K562 (cell line): ENCODE measurements at regions not wholly inside any gene's neighbourhood (a gene's known extent, or its start where the extent isn't known, plus 50 kb on each side); places are given as distances from the start of the nearest gene placed in this dataset.

Experiments
- ATAC-seq: fragments of 200-7000 bp; cut with Tn5 transposase; 3 replicates; pipeline ENCODE4 v1.9.1; 2020; ENCODE audit warnings: moderate library complexity
- BruUV-seq: library from RNA; stranded (reverse); fragments of 400-500 nt; replicated peaks from 2 replicates; lab custom pipeline; 2021; lab: Mats Ljungman, UMichigan
- CTCF ChIA-PET: fragments of 300-600 bp; formaldehyde crosslinking; extraction: SDS; loops from one replicate; lab custom pipeline; 2021; ENCODE audit warnings: low intra/inter-chr PET ratio; lab: Yijun Ruan, JAX
- POLR2A ChIA-PET: fragments of 300-600, 350-650 bp; sonication (Branson Sonifier 250); formaldehyde crosslinking; extraction: SDS; loops from one replicate; lab custom pipeline; 2021; ENCODE audit warnings: antibody characterized with exemption, inconsistent platforms; lab: Yijun Ruan, JAX
- DNase-seq, 4 experiments: peaks; one replicate each; pipeline versions ENCODE4 v3.0.0 to v3.0.0-alpha.2; 2011 to 2018; ENCODE audit warnings: low spot score in 3 of 4, mixed read lengths in 3 of 4; ENCODE audit errors: extremely low read depth in 1 of 4
- FAIRE-seq: peaks from 2 replicates; lab custom pipeline; 2011; peaks lifted over from hg19 to GRCh38; lab: Jason Lieb, UNC
- H2AFZ ChIP-seq: 2 replicates; pipeline ENCODE4 v1.6.0; 2011; ENCODE audit warnings: low read depth, low read length, control low read depth, inconsistent platforms
- H3K27ac ChIP-seq: fragments of 200-600 bp; 3 replicates; pipeline ENCODE4 v1.8.0; 2011; ENCODE audit warnings: low read depth, mild to moderate bottlenecking, control low read depth, inconsistent platforms, low read length, moderate library complexity, mixed read lengths; ENCODE audit errors: extremely low read depth
- H3K27me3 ChIP-seq, 2 experiments: fragments of 300-600 bp in 1 of 2; 2 replicates in 1 of 2; 3 replicates in 1 of 2; pipeline versions ENCODE4 v1.6.0 to v1.8.0; 2011; ENCODE audit warnings: inconsistent platforms in 2 of 2, low read length in 2 of 2, mild to moderate bottlenecking in 1 of 2, mixed read lengths in 1 of 2, moderate library complexity in 1 of 2; ENCODE audit not compliant: control insufficient read depth in 2 of 2, insufficient read depth in 2 of 2
- H3K36me3 ChIP-seq: fragments of 300-600 bp; 3 replicates; pipeline ENCODE4 v1.8.0; 2011; ENCODE audit warnings: mild to moderate bottlenecking, low read length, inconsistent platforms; ENCODE audit not compliant: control insufficient read depth, insufficient read depth
- H3K4me1 ChIP-seq, 2 experiments: fragments of 200-600 bp in 1 of 2; replicated peaks in 1 of 2; 2 replicates in 1 of 2; 3 replicates in 1 of 2; pipeline versions ENCODE4 v1.5.1 to v1.8.0; 2011; ENCODE audit warnings: inconsistent platforms in 2 of 2, low read length in 2 of 2, mild to moderate bottlenecking in 1 of 2, mixed read lengths in 1 of 2, moderate library complexity in 1 of 2; ENCODE audit not compliant: control insufficient read depth in 2 of 2, insufficient read depth in 2 of 2
- H3K4me2 ChIP-seq: 2 replicates; pipeline ENCODE4 v1.6.1; 2011; ENCODE audit warnings: low read length, control low read depth, inconsistent platforms, mixed read lengths; ENCODE audit not compliant: insufficient read depth
- H3K4me3 ChIP-seq: fragments of 200-600 bp; sonication (generic), shearing (Covaris generic); 2 replicates; pipeline ENCODE4 v1.5.1; 2016; ENCODE audit warnings: control low read depth, inconsistent platforms
- H3K79me2 ChIP-seq: fragments of 200-600 bp; 3 replicates; pipeline ENCODE4 v1.8.0; 2011; ENCODE audit warnings: low read length, inconsistent platforms; ENCODE audit not compliant: control insufficient read depth, insufficient read depth
- H3K9ac ChIP-seq, 2 experiments: 2 replicates each; pipeline versions ENCODE4 v1.6.0 to v1.6.1; 2011; ENCODE audit warnings: low read depth in 2 of 2, low read length in 2 of 2, control low read depth in 1 of 2, inconsistent platforms in 1 of 2, mild to moderate bottlenecking in 1 of 2, mixed read lengths in 1 of 2; ENCODE audit not compliant: insufficient read depth in 1 of 2
- H3K9me1 ChIP-seq: one replicate; pipeline ENCODE4 v1.6.0; 2011; ENCODE audit warnings: inconsistent platforms, mild to moderate bottlenecking, low read length, moderate library complexity; ENCODE audit not compliant: control insufficient read depth, insufficient read depth
- H3K9me3 ChIP-seq: replicated peaks from 2 replicates; pipeline ENCODE4 v1.5.1; 2011; ENCODE audit warnings: low read depth, low read length, inconsistent platforms; ENCODE audit not compliant: control insufficient read depth, insufficient read depth
- H4K20me1 ChIP-seq: replicated peaks from 2 replicates; pipeline ENCODE4 v1.6.1; 2011; ENCODE audit warnings: low read length, inconsistent platforms, mixed read lengths; ENCODE audit not compliant: control insufficient read depth, insufficient read depth
- JUN ChIP-seq, 2 experiments: sonication (generic) in 1 of 2; formaldehyde crosslinking in 1 of 2; IDR thresholded peaks; 2 replicates each; pipeline versions ENCODE4 v1.6.1 to v1.8.0; 2012 to 2022; ENCODE audit warnings: borderline replicate concordance in 2 of 2, mild to moderate bottlenecking in 2 of 2, improper control_type of control experiment in 1 of 2, low read depth in 1 of 2, low read length in 1 of 2, missing genetic modification reagents in 1 of 2
- RFX1 ChIP-seq: fragments of 450-650 bp; IDR thresholded peaks from 2 replicates; pipeline ENCODE4 v1.6.1; 2016; ENCODE audit warnings: mild to moderate bottlenecking, moderate library complexity
- WGBS: fragments of 100-300 bp; shearing (Covaris generic); methylation state at CpG from one replicate; pipeline ENCODE4 v1.1.6; 2016; ENCODE audit warnings: low coverage, mixed read lengths; ENCODE audit not compliant: insufficient coverage; ENCODE audit errors: missing lambda C conversion rate; 5-methylcytosine and 5-hydroxymethylcytosine counted together
- in situ Hi-C: fragments of 300-500 bp; cut with MboI; formaldehyde crosslinking; loops from 4 replicates; pipeline ENCODE4 v1.15.0; 2018; ENCODE audit warnings: inconsistent platforms, mixed read lengths
- intact Hi-C: fragments of 100-400 bp; cut with micrococcal nuclease; formaldehyde crosslinking; loops from 2 replicates; pipeline ENCODE4 v1.14.2; 2022
- TF ChIP-seq, protein P1 (sequence below): fragments of 250-450 bp; sonication (Bioruptor Pico); IDR thresholded peaks from 2 replicates; pipeline ENCODE4 v1.4.0; 2020; ENCODE audit warnings: mild to moderate bottlenecking, moderate library complexity

DNA sequence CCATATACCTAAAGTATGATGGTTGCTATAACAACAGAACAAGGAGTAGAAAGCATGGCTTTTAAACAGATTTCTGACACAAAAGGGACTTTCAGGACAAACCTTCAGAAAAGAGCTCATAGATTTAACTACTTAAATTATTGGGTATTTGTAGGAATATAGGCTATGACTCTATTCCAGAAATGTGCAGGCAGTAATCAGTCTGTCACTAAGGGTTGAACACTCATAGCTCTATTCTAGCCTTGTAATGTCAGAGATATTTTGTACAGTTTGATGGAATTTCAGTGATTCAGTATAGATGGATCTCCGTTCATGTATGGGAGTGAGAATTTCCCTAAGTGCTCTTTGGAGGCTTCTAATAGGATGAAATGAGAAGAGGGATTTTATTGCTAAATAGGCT, 82.8 kb downstream of the EXTL2 start:
- Histone ChIP-seq H3K9me3 (no peaks in the 10 kb centered on the region), H3K4me3 (no peak overlapping the region), H3K9ac (no peak overlapping the region), H3K9me1 (no peaks in the 10 kb centered on the region), H3K79me2 (no peaks in the 10 kb centered on the region), H4K20me1 (no peaks in the 10 kb centered on the region), H3K27me3 (no peaks in the 10 kb centered on the region), H2AFZ (no peak overlapping the region), H3K4me1 (peaks cover 0 to 15% of the 10 kb centered on the region in 2 experiments; a peak in 3 of 5 replicates), H3K36me3 (no peaks in the 10 kb centered on the region), H3K4me2 (no peak overlapping the region), H3K27ac (no peak overlapping the region)
- ATAC-seq (no peak), DNase-seq (no peak), FAIRE-seq (no peak)
- TF ChIP-seq RFX1, result peak; percentile 52
- TF ChIP-seq JUN (IDR thresholded peaks at IDR 0.05; ENCODE audit: borderline replicate concordance, low read depth, low read length), result no peak
- TF ChIP-seq JUN (CRISPR knock-in tag; IDR thresholded peaks at IDR 0.05; ENCODE audit: borderline replicate concordance), result no peak
- TF ChIP-seq, protein P1, sequence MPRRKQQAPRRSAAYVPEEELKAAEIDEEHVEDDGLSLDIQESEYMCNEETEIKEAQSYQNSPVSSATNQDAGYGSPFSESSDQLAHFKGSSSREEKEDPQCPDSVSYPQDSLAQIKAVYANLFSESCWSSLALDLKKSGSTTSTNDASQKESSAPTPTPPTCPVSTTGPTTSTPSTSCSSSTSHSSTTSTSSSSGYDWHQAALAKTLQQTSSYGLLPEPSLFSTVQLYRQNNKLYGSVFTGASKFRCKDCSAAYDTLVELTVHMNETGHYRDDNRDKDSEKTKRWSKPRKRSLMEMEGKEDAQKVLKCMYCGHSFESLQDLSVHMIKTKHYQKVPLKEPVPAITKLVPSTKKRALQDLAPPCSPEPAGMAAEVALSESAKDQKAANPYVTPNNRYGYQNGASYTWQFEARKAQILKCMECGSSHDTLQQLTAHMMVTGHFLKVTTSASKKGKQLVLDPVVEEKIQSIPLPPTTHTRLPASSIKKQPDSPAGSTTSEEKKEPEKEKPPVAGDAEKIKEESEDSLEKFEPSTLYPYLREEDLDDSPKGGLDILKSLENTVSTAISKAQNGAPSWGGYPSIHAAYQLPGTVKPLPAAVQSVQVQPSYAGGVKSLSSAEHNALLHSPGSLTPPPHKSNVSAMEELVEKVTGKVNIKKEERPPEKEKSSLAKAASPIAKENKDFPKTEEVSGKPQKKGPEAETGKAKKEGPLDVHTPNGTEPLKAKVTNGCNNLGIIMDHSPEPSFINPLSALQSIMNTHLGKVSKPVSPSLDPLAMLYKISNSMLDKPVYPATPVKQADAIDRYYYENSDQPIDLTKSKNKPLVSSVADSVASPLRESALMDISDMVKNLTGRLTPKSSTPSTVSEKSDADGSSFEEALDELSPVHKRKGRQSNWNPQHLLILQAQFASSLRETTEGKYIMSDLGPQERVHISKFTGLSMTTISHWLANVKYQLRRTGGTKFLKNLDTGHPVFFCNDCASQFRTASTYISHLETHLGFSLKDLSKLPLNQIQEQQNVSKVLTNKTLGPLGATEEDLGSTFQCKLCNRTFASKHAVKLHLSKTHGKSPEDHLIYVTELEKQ (CRISPR knock-in tag), result no peak
- POLR2A ChIA-PET, result no interaction called here
- intact Hi-C loops (no loop called here), in situ Hi-C loops (no loop called here)
- WGBS, result 81% methylated on average over 1 of the region's 1 CpG
- BruUV-seq, result no TSS peak
- CTCF ChIA-PET, result no interaction called here
